ENCODE measurements at regions not wholly inside any gene's neighbourhood (a gene's known extent, or its start where the extent isn't known, plus 50 kb on each side); places are given as distances from the start of the nearest gene placed in this dataset.
"Not testable (repeated sequence)": the region's sequence is repeated elsewhere in the genome, so short reads cannot be mapped to it uniquely, and the experiment has no call there.

DNA sequence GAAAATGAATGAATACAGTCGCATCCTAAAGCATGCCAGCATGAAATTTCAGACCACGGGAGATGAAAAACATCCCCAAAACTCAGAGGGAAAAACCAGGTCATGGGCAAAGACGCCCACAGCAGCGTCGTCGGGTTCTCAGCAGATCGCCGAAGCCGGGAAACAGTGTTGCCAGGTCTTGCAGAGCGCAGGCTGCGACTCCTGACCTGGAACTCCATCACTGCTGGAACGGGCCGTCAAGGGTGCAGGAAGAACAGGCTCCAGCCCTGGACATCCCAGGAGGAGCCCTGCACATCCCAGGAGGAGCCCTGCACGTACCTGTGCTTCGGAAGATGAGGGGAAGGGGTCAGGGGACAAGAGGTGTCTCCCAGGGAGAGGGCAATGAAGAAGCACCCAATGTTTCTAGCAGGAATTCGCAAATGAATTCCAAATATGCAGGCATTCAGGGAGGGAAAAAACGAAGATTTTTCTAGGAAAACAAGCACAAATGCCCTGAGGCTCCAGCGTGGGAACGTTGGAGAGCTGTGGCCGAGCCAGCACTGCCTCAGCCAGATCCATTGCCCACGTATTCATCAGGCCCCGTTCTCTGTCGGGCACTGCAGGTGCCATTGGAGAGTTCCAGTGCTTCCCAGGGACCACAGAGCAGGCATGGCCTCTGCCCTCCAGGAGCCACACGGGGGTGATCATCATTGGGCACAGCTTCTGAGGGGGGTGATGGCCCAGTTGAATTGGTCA, 1110.4 kb downstream of the BRD1 start:
- DNase-seq = no peak

DNA sequence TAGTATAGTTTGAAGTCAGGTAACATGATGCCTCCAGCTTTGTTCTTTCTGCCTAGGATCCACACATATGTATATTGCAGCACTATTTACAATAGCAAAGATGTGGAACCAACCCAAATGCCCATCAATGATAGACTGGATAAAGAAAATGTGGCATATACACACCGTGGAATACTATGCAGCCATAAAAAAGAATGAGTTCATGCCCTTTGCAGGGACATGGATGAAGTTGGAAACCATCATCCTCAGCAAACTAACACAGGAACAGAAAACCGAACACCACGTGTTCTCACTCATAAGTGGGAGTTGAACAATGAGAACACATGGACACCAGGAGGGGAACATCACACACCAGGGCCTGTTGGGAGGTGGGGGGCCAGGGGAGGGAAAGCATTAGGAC, 1111.5 kb downstream of the BRD1 start:
- not testable (repeated sequence) for DNase-seq

DNA sequence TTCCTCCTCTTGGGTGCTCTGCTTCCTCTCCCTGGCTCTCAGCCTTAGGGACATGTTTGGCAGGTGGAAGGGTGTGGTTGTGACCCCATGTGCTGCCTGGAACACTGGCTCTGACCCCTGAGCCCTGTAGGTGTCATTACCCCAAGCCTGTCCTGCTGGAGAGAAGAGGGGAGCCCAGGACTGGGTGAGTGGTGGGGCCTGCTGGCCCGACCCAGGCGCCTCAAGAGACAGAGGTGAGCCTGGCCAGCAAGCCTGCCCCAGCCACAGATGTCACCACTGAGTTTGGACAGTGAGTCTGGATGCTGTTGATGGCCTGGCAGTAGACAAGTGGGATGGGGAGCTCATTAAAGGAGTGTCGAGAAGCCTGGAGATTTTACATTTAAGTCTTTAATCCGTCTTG, 1112.2 kb downstream of the BRD1 start:
- no peak for DNase-seq

GRCh38 chr22:48714231-48714630, 1113.4 kb downstream of the BRD1 start:
- no peak for DNase-seq

DNA sequence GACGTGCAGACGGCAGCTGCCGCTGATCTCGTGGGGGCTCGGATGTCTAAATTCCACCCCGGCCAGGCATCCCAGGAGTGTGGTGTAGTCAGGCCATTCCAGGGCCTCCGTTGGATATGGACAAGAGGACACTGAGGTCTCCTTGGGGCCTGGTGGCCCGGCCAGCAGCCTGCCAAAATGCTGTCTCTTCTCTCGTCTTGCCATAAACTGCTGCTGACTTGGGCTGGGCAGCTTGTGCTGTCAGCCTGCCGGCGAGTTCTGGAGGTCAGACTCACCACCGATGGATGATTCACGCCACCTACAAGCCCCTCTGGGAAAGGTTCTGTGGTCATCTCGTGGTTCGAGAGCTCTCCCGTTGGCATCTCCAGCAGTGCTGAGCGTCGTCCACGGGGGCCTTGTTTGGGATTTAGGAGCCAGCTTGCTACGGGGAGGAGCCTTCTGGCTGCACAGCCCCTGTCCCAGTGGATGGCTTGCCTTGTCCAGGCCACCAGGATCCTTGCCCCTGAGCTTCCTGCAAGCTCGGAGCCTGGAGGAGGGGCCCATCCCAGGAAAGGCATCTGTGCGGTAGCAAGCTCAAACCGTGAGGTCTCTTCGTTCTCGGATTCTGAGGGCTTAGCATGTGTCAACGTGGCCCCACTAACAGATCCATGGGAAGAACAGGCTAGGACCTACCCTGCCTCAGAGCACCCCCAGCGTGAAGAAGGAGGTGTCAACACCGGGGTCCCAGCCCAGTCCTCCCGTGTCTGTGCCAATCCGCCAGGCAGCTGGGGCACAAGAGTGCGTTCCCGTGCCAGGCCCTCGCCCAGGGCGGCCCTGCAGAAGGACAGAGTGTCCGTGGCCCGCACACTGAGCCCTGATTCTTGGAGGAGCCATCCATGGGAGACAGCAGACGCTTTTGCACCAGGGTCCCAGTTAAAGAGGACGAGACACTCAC, 1114.1 kb downstream of the BRD1 start:
- DNase-seq = no peak

DNA sequence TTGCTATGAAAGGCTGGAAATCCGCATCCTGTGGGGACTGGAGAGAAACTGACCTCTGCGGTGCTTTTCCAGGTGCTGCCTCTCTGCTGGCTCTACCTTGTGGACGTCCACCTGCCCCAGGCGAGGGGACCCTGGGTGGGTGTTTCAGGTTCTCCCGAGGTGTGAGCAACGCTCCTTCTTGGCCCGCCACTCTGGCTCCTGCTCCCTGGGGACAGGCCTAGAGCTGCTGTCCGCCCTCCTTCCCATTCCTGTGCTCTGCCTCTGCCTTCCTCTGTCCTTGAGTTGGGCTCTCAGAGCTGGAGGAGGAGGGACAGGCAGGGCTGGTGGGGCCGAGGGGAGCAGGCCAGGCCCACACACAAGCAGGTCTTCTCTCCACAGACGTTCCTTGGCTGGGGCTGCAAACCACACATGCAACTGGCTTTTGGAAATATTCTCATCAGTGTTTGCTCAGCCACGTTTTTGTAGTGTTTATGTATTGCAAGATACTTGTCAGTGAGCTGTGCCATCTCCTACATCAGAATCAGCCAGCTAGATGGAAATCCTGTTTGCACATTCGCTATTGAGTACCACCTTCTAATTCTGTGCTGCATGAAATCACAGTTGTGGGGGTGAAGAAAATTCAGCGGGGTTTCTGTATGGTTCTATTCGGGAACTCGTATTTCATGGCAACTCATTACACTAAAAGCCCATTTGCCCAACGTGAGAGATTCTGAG, 1115.0 kb downstream of the BRD1 start:
- no peak for DNase-seq

- DNase-seq = no peak
Measured at GRCh38 chr22:48711669-48712068, 1116.0 kb downstream of the BRD1 start.

DNA sequence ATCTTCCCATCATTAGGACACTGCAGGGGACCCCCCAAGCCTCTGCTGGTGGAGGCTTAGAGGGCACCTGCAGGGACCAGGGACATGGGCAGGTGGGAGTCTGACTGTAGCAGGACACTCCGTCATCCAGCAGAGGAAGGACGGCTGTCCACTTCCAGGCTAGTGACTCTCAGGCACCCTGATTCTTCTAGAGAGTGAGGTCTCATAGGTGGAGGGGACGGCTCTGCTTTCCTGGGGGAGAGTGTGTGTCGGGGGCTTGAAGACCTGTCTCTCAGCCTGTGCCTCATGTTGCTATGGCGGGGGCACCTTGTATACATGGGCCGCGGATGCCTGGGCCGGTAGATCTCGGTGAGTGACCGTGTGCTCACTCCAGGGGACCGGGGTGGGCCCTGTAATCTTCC, 1116.6 kb downstream of the BRD1 start:
- DNase-seq = no peak

DNA sequence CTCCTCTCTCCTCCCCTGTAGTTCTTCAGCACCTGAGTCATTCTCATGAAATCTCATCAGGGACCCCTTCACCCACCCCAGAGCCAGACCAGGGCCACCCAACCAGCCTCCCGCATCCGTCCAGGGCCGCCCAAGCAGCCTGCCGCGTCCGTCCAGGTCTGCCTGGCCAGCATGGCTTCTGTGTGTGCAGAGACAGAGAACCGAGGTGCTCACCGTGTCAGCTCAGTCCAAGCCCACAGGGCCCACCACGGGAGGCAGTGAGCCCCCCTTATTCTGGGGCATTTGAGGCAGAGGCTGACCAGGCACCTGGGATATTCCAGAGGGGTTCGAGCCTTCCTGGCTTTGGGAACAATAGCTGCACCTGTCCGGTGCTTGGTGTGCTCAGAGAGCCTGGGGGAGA, 1117.3 kb downstream of the BRD1 start:
- DNase-seq = no peak

DNA sequence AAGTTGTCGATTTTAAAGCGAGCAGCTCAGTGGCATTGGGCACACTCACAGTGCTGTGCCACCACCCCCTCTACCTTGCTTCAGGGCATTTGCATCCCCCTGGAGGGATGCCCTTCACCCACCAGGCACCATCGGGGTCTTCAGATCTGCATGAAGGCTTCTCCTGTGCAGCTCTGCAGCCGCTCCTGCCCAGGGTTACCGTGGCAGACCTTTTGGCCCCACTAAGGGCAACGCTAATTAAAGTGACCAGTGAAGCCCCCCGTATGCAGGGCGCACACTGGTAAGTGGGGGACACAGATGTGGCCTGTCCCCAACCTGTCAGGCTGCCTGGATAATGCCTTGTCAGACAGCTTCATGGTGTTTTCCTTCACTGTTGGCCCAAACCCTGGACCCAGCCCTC, 1117.7 kb downstream of the BRD1 start:
- DNase-seq = no peak

- DNase-seq = no peak
Measured at GRCh38 chr22:48709453-48709852, 1118.2 kb downstream of the BRD1 start.

DNA sequence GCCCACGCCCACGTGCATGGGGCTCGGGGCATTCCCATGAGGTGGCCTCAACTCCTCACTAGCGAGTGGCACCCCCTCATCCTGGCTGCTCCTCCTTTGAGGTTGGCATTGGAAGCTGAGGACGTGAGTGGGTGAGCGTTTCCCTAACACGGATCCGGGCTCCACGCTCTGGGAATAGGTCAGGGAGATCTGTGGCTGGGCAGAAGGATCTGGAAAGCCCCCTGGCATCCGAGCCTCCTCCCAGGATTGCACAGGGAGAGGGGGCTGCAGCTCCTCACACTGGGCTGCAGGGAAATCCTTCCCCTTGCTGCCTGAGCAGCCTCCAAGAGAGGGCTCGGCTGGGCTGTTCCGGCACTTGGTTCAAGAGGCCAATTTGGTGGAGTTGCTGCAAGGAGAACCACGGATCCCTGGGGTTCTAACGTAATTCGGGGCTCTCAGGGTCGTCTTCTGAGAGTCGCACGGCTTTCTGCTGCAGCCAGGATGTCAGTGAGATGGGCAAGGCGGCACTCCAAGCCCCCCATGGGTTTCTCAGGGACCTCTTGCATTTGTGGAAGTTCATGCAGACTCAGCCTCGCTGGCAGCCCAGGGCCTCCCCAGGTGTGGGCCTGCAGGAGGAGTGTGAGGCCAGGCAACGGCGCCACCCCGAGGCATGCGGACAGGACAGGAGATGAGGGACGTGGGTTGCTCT, 1119.0 kb downstream of the BRD1 start:
- DNase-seq = no peak

DNA sequence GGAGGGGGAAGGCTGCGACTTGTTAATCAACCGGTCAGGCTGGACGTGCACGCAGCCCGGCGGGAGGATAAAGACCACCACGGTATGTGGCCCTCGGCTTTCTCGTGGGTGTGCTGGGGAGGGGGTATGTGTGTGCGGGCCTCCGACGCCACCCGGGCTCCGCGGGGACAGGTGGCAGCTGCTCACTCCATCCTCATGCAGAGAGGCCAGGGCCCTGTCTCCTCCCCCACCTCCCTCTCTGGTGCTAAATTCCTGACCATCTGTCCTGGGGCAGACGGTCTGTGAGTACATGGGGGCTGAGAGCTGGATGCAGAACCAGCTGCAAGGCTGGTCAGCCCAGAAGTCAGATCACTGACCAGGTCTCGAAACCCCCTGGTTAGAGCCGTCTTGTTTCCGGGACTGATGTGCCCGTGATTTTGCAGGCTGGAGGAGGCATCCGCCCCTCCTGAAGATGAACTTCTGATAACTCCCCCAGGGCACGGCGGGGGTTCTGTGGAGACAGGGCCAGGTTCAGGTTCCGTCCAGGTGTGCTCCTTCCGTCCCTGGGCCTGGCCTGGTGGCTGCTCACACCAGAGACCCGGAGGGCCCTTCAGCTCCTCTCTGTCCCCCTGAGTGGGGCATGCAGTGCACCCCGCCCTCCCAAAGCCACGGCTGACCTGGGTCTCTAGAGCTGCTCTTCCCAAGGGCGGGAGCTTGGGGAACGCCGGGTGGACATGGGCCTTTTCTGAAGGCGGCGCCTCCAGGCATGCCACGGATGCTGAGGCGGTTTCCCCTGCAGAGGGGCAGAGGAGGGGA, 1119.7 kb downstream of the BRD1 start:
- DNase-seq = no peak

DNA sequence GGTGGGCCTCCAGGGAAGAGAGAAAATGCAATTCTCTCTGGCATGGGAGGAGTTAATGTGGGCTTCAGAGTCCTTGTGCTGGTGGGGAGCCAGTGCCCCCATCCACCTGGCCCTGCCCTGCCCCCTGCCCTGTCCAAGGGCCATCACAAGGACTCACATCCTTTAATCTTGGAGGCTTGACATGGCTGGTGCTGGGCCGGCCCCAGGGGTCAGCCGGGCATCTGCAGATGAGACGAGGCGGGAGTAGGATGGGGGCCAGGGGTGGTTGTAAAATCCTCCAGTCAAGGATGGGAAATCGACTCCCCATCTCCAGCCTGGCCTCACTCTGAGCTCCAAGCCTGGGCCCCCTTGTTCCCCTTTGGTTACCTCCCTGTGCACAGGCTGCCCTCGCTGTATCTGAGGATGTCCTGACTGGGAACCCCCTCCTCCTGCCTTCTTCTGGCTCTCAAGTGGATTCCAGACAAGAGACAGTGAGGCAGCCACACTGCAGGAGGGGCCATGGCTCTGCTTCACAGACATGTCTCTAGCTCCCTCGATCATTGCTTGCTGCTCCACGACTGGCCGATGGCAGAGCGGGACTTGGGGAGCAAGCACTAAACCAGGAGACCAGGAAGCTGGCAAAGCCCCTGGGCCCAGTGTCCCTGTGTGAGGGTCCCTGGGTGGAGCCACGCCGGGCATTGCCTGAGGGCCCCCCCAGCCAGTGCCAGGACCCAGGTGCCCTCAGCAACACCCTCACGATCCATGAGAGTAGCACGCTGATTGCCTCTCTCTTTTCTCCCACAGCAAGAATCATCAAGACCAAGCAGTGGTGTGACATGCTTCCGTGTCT, 1120.5 kb downstream of the BRD1 start:
- DNase-seq = no peak

DNA sequence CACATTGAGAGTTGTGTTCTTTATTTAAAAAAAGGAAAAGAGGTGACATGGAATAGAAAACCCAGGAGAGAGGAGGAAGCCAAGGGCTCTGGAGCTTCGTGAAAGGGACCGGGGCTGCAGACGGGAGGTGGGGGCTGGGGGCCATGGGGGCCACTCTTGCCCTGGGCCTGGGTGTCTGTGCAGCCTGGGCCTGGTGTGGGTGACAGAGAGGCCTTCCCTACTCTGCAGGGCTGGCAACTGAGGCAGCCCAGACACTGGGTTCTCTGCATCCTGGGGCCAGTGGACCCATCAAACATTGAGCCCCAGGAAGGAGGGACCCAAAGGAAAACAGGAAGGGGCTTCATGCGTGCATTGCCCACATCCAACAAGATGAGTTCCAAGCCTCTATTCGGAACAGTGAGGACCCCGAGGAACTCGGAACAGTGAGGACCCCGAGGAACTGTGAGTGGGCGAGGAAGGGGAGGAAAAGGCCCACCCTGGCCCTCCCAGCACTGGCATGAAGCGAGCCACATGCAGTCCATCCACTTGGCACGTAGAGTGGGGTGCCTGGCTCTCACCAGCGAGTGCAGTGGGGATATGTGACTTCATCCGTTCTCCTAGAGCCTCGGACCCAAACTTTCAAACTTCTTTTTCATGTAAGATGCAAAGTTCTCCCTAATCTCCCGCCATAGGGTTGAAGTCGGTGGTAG, 1121.6 kb downstream of the BRD1 start:
- no peak for DNase-seq

GRCh38 chr22:48705159-48705916, 1122.3 kb downstream of the BRD1 start:
- DNase-seq = no peak

- no peak for DNase-seq
Measured at GRCh38 chr22:48704335-48704734, 1123.3 kb downstream of the BRD1 start.

GRCh38 chr22:48703265-48703941, 1124.3 kb downstream of the BRD1 start:
- no peak for DNase-seq
